Vagina (tissue), 2 donors: ENCODE measurements at regions not wholly inside any gene's neighbourhood (a gene's known extent, or its start where the extent isn't known, plus 50 kb on each side); places are given as distances from the start of the nearest gene placed in this dataset.

Experiments used
- CTCF ChIP-seq, 3 experiments: fragments of 450-650 bp in 2 of 3; fragments of 200-600 bp in 1 of 3; sonication (generic) in 1 of 3; IDR thresholded peaks; one replicate each; pipeline ENCODE4 v1.5.1; 2017 to 2019; ENCODE audit warnings: antibody characterized with exemption in 3 of 3, mild to moderate bottlenecking in 2 of 3, moderate library complexity in 2 of 3
- POLR2A ChIP-seq, 2 donors: fragments of 450-650 bp; IDR thresholded peaks; one replicate each; pipeline ENCODE4 v1.6.1; 2017; ENCODE audit warnings: antibody characterized with exemption in 2 of 2, mild to moderate bottlenecking in 2 of 2, moderate library complexity in 2 of 2
- POLR2AphosphoS5 ChIP-seq, 2 donors: sonication (generic); formaldehyde crosslinking; IDR thresholded peaks; one replicate each; pipeline ENCODE4 v1.9.0; 2017; ENCODE audit warnings: antibody characterized with exemption in 2 of 2, mild to moderate bottlenecking in 2 of 2, low read depth in 1 of 2; ENCODE audit not compliant: insufficient read depth in 1 of 2

DNA sequence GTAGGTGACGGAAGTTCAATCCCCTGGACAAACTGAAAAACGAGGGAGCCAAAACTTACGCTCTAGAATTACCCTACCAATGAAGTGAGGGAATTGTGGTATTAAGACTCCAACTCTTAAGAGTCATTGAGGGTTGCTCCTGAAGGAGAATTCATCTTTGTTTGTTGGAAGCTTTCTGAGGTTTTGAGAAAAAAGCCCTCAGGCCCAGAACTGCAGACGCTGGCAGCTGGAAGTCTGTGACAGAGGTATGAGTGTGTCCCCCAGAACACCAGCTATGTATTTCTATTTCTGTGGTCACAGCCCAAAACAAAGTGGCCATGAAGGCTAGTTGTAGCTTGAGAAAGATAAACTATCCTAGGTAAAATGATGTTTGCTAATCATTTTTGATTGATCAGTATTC lies 438.8 kb upstream of the B3GALT2 start:
- no peak for TF ChIP-seq CTCF (IDR thresholded peaks at IDR 0.05)
- no peak for TF ChIP-seq POLR2AphosphoS5 (IDR thresholded peaks at IDR 0.05; ENCODE audit: insufficient read depth in 1 of 2, low read depth in 1 of 2)
- no peak for TF ChIP-seq POLR2A (IDR thresholded peaks at IDR 0.05)
